Calu3 (cell line): ENCODE measurements at regions not wholly inside any gene's neighbourhood (a gene's known extent, or its start where the extent isn't known, plus 50 kb on each side); places are given as distances from the start of the nearest gene placed in this dataset.

Experiments
- BruUV-seq: library from RNA; stranded (reverse); fragments of 400-500 nt; replicated peaks from 2 replicates; lab custom pipeline; 2021; lab: Mats Ljungman, UMichigan
- CTCF ChIA-PET: fragments of 300-600 bp; sonication (Branson Sonifier 250); formaldehyde crosslinking; loops from one replicate; lab custom pipeline; 2022; ENCODE audit warnings: antibody characterized with exemption; lab: Charles Lee
- DNase-seq: peaks from one replicate; pipeline ENCODE4 v3.0.0; 2022
- H3K27ac Mint-ChIP-seq: one replicate; pipeline ENCODE4 v1.8.0; 2022; ENCODE audit warnings: mixed read lengths; ENCODE audit not compliant: unreplicated experiment
- H3K27me3 Mint-ChIP-seq: one replicate; pipeline ENCODE4 v1.8.0; 2022; ENCODE audit warnings: mixed read lengths; ENCODE audit not compliant: unreplicated experiment
- H3K36me3 Mint-ChIP-seq: one replicate; pipeline ENCODE4 v1.8.0; 2022; ENCODE audit warnings: mild to moderate bottlenecking, moderate library complexity, mixed read lengths; ENCODE audit not compliant: insufficient read depth, unreplicated experiment
- H3K4me1 Mint-ChIP-seq: one replicate; pipeline ENCODE4 v1.8.0; 2022; ENCODE audit warnings: mild to moderate bottlenecking, low read depth, mixed read lengths; ENCODE audit not compliant: unreplicated experiment
- H3K4me3 Mint-ChIP-seq: one replicate; pipeline ENCODE4 v1.8.0; 2022; ENCODE audit warnings: mild to moderate bottlenecking, low read depth, moderate library complexity, mixed read lengths; ENCODE audit not compliant: unreplicated experiment
- H3K9me3 Mint-ChIP-seq: one replicate; pipeline ENCODE4 v1.8.0; 2022; ENCODE audit warnings: low read depth, mixed read lengths; ENCODE audit not compliant: unreplicated experiment
- CTCF ChIP-seq: fragments of 200-600 bp; IDR thresholded peaks from one replicate; pipeline ENCODE4 v1.8.0; 2022; ENCODE audit warnings: antibody characterized with exemption; ENCODE audit not compliant: unreplicated experiment
- intact Hi-C: fragments of 100-400 bp; cut with micrococcal nuclease; formaldehyde crosslinking; loops from one replicate; pipeline ENCODE4 v1.10.0; 2022; ENCODE audit not compliant: unreplicated experiment

DNA sequence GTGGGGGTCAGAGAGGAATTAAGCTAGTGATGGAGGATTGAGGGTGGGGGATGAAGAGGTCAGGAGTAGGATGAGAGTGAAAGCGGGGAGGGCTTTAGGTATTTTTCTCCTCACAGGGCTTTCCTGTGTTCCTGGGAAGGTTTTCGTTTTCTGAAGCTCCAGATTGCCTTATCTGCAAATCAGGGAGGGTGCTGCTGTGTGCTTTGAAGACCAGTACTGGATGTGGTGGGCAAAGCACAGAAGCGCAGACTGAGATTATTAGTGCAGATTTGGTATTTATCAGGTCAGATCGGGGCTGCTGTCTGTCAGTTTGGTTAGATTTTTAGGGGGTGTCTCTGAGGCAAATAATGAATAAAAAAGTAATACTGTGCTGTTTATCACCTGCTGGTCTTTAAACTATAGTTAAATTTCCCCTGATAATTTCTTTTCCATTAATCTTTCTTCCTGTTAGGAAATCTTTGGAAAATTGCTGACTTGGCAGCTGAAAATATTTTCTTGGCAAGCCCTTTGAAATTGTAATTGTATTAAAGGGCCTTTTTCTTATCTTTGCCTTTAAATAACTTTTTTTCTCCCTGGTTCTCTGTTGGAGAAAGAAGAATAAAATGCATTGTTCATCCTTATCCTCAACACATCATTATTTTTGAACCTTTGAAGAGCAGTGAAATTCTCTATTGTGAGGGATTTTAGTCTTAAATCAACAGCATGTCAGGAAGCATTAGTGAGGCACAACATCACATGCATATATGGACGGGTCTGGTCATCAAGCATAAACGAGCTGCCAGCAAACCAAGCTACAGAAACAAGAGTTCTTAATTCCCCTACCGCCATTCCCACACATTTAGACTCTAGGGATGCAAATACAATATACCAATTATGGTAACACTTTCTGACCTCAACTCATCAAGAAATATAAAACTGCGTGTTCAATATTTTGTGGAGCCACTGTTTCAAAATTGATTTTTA, 139.6 kb downstream of the S1PR1 start:
- H3K36me3 Mint-ChIP-seq: no peaks in the 10 kb centered on the region
- no peaks in the 10 kb centered on the region for H3K4me1 Mint-ChIP-seq
- H3K4me3 Mint-ChIP-seq: no peak overlapping the region
- no peak for DNase-seq
- H3K27ac Mint-ChIP-seq: no peak overlapping the region
- H3K9me3 Mint-ChIP-seq: peaks cover 3% of the 10 kb centered on the region
- TF ChIP-seq CTCF: no peak
- CTCF ChIA-PET: no interaction called here
- H3K27me3 Mint-ChIP-seq: no peaks in the 10 kb centered on the region
- no TSS peak for BruUV-seq
- intact Hi-C loops: no loop called here

GRCh38 chr1:101377084-101377835, 140.4 kb downstream of the S1PR1 start:
- no TSS peak for BruUV-seq
- no peak for DNase-seq
- no peak overlapping the region for H3K27ac Mint-ChIP-seq
- H3K36me3 Mint-ChIP-seq: no peaks in the 10 kb centered on the region
- H3K9me3 Mint-ChIP-seq: peaks cover 3% of the 10 kb centered on the region
- CTCF ChIA-PET: no interaction called here
- no peak for TF ChIP-seq CTCF
- intact Hi-C loops: no loop called here
- H3K27me3 Mint-ChIP-seq: peaks cover under 1% of the 10 kb centered on the region
- no peak overlapping the region for H3K4me3 Mint-ChIP-seq
- H3K4me1 Mint-ChIP-seq: no peaks in the 10 kb centered on the region

DNA sequence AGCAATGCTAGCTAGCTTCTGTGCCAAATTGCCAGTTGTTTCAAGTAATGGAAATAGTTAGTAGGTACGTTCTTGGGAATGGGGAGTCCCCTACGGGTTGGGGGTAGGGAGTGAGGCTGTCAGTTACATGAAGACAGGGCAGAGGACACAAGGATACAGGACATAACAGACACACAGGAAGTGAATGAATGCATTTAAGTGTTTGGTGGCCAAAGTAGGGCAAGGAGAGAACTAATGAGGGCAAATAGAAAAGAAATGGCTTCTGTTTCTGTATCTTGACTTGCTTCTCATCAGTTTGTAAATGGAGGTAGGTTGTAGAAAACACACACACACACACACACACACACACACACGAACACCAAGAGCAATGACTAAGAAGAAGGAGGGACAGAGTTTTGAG, 142.2 kb downstream of the S1PR1 start:
- no peak overlapping the region for H3K27ac Mint-ChIP-seq
- no TSS peak for BruUV-seq
- no peaks in the 10 kb centered on the region for H3K9me3 Mint-ChIP-seq
- CTCF ChIA-PET: no interaction called here
- TF ChIP-seq CTCF: no peak
- H3K4me3 Mint-ChIP-seq: no peak overlapping the region
- H3K36me3 Mint-ChIP-seq: no peaks in the 10 kb centered on the region
- peaks cover 14% of the 10 kb centered on the region for H3K27me3 Mint-ChIP-seq
- no peaks in the 10 kb centered on the region for H3K4me1 Mint-ChIP-seq
- intact Hi-C loops: no loop called here
- no peak for DNase-seq

DNA sequence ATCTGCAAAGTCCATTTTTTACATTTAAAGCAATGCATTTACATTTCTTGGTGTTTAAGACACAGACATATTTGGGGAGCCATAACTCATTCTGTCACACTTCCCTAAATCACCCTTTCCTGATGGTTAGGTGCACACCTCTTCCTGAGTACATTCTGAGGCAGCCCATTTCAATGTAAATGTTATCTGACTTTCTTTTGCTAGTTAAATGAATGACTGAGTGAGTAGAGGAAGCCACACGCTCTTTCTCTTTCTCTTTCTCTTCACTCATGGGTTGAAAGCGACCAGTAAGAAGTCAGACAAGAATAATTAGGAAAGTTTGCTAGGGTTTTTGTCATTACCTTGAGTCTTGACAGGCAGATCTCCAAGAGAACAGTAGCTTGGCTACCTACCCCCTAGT, 143.1 kb downstream of the S1PR1 start:
- H3K36me3 Mint-ChIP-seq: no peaks in the 10 kb centered on the region
- no peak overlapping the region for H3K4me3 Mint-ChIP-seq
- H3K27ac Mint-ChIP-seq: no peak overlapping the region
- BruUV-seq: no TSS peak
- CTCF ChIA-PET: no interaction called here
- no peak for TF ChIP-seq CTCF
- H3K9me3 Mint-ChIP-seq: no peaks in the 10 kb centered on the region
- peaks cover 14% of the 10 kb centered on the region for H3K27me3 Mint-ChIP-seq
- intact Hi-C loops: no loop called here
- no peaks in the 10 kb centered on the region for H3K4me1 Mint-ChIP-seq
- DNase-seq: no peak
